ENCODE measurements at regions not wholly inside any gene's neighbourhood (a gene's known extent, or its start where the extent isn't known, plus 50 kb on each side); places are given as distances from the start of the nearest gene placed in this dataset.
A peak's percentile ranks its signal among the peaks of the same experiment; 100 is the strongest.

- H3K4me1 ChIP-seq, result no peaks in the 10 kb centered on the region
- no peaks in the 10 kb centered on the region for H3K27me3 ChIP-seq (ENCODE audit: low read depth)
- H3K4me3 ChIP-seq, result no peak overlapping the region
- no peaks in the 10 kb centered on the region for H3K36me3 ChIP-seq (replicated peaks)
- no peak for DNase-seq (ENCODE audit: low spot score in 2 of 2)
- H3K9me3 ChIP-seq, result no peaks in the 10 kb centered on the region
- in situ Hi-C loops (cut with MboI; ENCODE audit: low sequenced_read_pairs), result no loop called here
Observed at GRCh38 chr5:115387816-115388215, 91.4 kb upstream of the CCDC112 start.

DNA sequence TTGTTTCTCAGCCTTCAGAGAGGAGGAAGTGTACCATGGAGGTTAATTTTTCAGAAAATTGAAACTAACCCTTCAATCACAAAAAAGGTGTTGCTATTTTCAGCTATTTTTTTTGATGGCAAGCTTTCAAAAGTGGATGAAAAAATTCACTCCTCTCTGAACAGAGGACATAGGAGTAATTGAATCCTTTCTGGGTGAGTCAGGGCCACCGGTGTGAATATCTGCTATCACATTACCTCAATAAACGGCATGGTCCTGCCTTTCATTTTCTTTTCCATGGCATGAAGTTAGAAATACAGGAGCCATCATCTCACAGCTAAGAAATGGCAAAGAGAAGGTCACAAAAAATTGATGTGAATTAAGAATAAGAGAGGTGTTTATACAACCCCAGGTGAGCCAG, 90.2 kb upstream of the CCDC112 start:
- DNase-seq (ENCODE audit: low spot score in 2 of 2), result no peak

DNA sequence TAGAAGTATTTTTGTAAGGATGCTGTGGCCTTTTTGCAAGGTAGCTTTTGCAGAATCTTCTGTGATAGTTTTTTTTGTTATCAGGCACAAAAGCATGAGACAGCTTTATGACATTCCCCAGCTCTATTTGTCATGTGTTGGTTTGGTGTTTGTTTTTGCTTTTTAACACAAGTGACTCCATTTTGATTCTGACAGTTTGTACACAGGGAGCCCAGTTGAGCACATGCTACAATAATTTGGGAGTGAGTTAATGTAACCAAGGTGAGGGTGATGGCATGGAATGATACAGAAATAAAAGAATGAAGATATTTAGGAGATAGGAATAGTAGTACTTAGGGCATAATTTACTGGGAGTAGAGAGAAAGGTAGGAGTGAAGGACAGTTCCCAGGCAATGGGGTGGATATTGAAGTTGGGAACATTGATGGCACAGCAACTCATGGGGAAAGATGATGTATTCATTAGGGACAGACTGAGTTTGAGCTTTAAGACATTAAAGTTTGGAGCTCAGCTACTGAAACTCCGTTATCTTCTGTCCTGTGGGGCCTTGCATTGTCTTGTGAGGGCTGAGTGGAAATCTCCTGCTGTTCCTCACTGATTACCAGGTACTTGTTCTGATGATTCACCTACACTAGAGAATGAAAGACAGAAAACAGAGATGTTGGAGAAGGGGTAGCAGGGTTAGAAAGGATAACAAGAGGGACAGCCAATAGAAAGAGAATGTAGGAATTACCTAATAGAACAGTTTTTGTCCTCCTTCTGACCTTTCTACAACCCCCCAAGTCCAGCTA, 88.3 kb upstream of the CCDC112 start:
- DNase-seq (ENCODE audit: low spot score in 2 of 2), result no peak
- H3K27me3 ChIP-seq (ENCODE audit: low read depth), result no peaks in the 10 kb centered on the region
- H3K4me1 ChIP-seq, result no peaks in the 10 kb centered on the region; the same call in 1 of the 2 replicates
- H3K9me3 ChIP-seq, result no peaks in the 10 kb centered on the region
- no peak overlapping the region for H3K4me3 ChIP-seq
- no peaks in the 10 kb centered on the region for H3K36me3 ChIP-seq (replicated peaks)
- in situ Hi-C loops (cut with MboI; ENCODE audit: low sequenced_read_pairs), result no loop called here

More for the DNA sequence above, 90.2 kb upstream of the CCDC112 start:
- Histone ChIP-seq H3K27me3 (ENCODE audit: low read depth) (no peaks in the 10 kb centered on the region), H3K4me3 (no peak overlapping the region), H3K9me3 (no peaks in the 10 kb centered on the region), H3K4me1 (no peaks in the 10 kb centered on the region), H3K36me3 (replicated peaks) (no peaks in the 10 kb centered on the region)
- in situ Hi-C loops (cut with MboI; ENCODE audit: low sequenced_read_pairs), result no loop called here

DNA sequence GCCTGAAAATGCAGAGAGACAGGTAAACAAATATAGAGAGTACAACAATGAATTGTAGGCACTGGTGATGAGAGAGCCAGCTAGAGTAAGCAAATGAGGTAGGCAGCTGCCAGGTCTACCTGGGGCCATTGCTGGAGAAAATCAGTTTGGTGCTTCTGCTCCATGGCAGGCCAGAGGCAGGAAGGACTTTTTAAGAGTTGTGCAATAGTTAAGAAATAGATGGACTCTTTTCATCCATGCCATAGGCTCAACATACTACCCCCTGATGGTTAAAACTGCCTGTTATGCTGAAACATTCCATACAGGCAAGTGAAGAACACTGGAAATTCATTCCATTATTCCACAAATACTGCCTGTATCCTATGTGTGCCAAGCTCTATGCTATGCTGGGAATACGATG, 86.5 kb upstream of the CCDC112 start:
- no peak for DNase-seq (ENCODE audit: low spot score in 2 of 2)
- no peaks in the 10 kb centered on the region; the same call in 1 of the 2 replicates for H3K4me1 ChIP-seq
- in situ Hi-C loops (cut with MboI; ENCODE audit: low sequenced_read_pairs), result no loop called here

DNA sequence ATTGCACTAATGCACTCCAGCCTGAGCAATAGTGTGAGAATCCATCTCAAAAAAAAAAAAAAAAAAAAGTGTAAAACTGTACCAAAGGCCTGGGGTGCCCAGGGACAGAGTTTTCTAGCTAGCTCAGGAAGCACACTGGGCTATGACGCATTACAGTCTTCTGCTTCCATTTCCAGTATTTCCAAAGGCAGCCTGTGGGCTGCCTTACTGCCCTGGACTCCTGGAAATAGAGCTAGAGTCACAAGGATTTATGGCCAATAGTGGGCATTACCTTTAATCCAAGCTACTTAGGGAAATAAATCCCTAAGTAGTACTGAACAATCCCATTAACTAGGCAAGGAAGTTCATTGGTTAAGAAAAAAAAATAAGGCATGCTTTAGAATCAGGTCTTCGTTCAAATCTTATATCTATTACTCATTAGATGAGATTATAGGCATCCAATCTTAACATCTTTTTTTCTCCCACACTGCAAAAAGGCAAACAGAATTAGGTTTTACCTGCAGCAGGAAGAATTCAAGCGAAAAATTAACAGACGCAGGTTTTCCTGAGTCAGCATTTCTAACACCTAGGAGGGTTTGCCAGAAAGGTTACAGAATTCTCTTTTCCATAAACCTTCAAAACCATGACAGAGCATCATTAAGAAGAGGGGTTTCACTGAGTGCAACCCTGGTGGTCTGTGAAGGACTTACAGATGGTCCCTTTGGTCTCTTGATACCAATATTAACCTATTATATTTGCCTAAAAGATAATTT, 85.6 kb upstream of the CCDC112 start:
- Histone ChIP-seq H3K4me3 (no peak overlapping the region), H3K9me3 (no peaks in the 10 kb centered on the region), H3K36me3 (replicated peaks) (no peaks in the 10 kb centered on the region), H3K27me3 (ENCODE audit: low read depth) (no peaks in the 10 kb centered on the region), H3K4me1 (no peaks in the 10 kb centered on the region; the same call in 1 of the 2 replicates)
- no peak for DNase-seq (ENCODE audit: low spot score in 2 of 2)
- in situ Hi-C loops (cut with MboI; ENCODE audit: low sequenced_read_pairs), result no loop called here

More for the DNA sequence above, 86.5 kb upstream of the CCDC112 start:
- Histone ChIP-seq H3K4me3 (no peak overlapping the region), H3K9me3 (no peaks in the 10 kb centered on the region), H3K36me3 (replicated peaks) (no peaks in the 10 kb centered on the region), H3K27me3 (ENCODE audit: low read depth) (no peaks in the 10 kb centered on the region)

GRCh38 chr5:115379622-115380344, 83.3 kb upstream of the CCDC112 start:
- Histone ChIP-seq H3K4me3 (no peak overlapping the region), H3K27me3 (ENCODE audit: low read depth) (no peaks in the 10 kb centered on the region), H3K4me1 (no peaks in the 10 kb centered on the region; the same call in 1 of the 2 replicates), H3K9me3 (no peaks in the 10 kb centered on the region), H3K36me3 (replicated peaks) (no peaks in the 10 kb centered on the region)
- in situ Hi-C loops (cut with MboI; ENCODE audit: low sequenced_read_pairs), result no loop called here
- DNase-seq (ENCODE audit: low spot score in 2 of 2), result no peak

GRCh38 chr5:115378754-115379153, 82.3 kb upstream of the CCDC112 start:
- H3K36me3 ChIP-seq (replicated peaks), result no peaks in the 10 kb centered on the region

DNA sequence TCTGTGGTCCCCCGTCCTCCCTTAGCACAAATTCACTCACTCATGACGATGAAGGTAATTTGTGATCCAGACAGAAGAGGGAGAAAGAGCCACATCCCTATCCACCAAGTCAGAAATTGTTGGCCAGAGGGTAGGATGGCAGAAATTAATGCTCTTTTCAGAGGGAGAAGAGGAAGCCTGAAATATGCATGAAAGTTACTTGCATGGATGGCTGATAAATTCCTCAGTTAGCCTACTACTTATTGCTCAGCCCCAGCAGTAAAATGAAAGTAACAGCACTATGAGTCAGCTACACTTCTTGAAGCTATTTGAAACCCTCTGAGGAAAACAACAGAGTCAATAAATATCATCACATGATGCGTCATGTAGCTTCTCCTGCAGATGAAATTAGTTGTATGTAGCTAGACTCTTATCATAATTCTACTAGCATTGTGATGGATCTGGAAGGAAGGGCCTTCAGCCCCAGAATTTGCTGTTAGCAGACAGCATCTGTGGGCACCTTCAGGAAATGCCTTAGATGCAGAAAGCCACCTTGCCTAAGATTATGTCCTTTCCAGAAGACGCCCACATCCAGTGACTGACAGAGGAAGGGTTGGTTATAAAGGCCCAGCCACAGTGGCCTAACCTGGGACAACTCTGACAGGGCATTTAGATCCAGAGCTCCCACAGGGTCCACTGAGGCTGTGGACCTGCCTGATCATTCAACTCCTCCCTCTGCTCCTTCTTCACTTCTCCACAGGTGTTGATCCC, 81.2 kb upstream of the CCDC112 start:
- DNase-seq (ENCODE audit: low spot score in 2 of 2), result no peak
- Histone ChIP-seq H3K4me3 (no peak overlapping the region), H3K36me3 (replicated peaks) (no peaks in the 10 kb centered on the region), H3K4me1 (no peaks in the 10 kb centered on the region; the same call in 1 of the 2 replicates), H3K9me3 (no peaks in the 10 kb centered on the region), H3K27me3 (ENCODE audit: low read depth) (no peaks in the 10 kb centered on the region)
- in situ Hi-C loops (cut with MboI; ENCODE audit: low sequenced_read_pairs), result no loop called here

More at GRCh38 chr5:115378754-115379153, 82.3 kb upstream of the CCDC112 start:
- no peaks in the 10 kb centered on the region; the same call in 1 of the 2 replicates for H3K4me1 ChIP-seq
- no peaks in the 10 kb centered on the region for H3K27me3 ChIP-seq (ENCODE audit: low read depth)
- no peak for DNase-seq (ENCODE audit: low spot score in 2 of 2)
- H3K9me3 ChIP-seq, result no peaks in the 10 kb centered on the region
- no peak overlapping the region for H3K4me3 ChIP-seq
- in situ Hi-C loops (cut with MboI; ENCODE audit: low sequenced_read_pairs), result no loop called here

DNA sequence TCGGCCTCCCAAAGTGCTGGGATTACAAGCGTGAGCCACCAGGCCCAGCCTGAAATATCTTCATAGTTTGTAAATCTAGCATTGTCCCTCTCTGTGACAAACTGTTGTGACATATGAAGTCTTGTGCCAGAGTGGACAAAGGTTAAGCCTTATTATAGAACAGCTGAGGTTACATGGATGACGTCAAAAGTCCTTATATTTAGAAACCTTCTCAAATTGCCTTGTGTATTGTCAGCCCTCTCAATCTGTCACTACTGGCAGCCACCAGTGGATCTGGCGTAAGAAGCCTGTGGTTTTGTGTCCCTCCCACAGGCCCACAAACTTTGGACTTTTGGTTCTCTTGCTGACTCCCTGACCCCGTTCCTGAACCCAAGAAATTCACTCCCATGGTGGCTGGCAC, 79.4 kb upstream of the CCDC112 start:
- Histone ChIP-seq H3K27me3 (ENCODE audit: low read depth) (no peaks in the 10 kb centered on the region), H3K4me1 (no peaks in the 10 kb centered on the region; the same call in none of the 2 replicates), H3K9me3 (no peaks in the 10 kb centered on the region), H3K36me3 (replicated peaks) (no peaks in the 10 kb centered on the region), H3K4me3 (no peak overlapping the region)
- DNase-seq (ENCODE audit: low spot score in 2 of 2), result no peak
- in situ Hi-C loops (cut with MboI; ENCODE audit: low sequenced_read_pairs), result no loop called here

- no peaks in the 10 kb centered on the region for H3K27me3 ChIP-seq (ENCODE audit: low read depth)
- no peaks in the 10 kb centered on the region for H3K36me3 ChIP-seq (replicated peaks)
- no peaks in the 10 kb centered on the region for H3K9me3 ChIP-seq
- in situ Hi-C loops (cut with MboI; ENCODE audit: low sequenced_read_pairs), result no loop called here
- H3K4me3 ChIP-seq, result no peak overlapping the region
- no peak for DNase-seq (ENCODE audit: low spot score in 2 of 2)
- H3K4me1 ChIP-seq, result peaks cover 4% of the 10 kb centered on the region
Observed at GRCh38 chr5:115374057-115374775, 77.8 kb upstream of the CCDC112 start.

- Histone ChIP-seq H3K4me1 (peaks cover 4% of the 10 kb centered on the region), H3K27me3 (ENCODE audit: low read depth) (no peaks in the 10 kb centered on the region), H3K36me3 (replicated peaks) (no peaks in the 10 kb centered on the region), H3K4me3 (no peak overlapping the region), H3K9me3 (no peaks in the 10 kb centered on the region)
- DNase-seq (ENCODE audit: low spot score in 2 of 2), result peak; percentile 24 to 30
- in situ Hi-C loops (cut with MboI; ENCODE audit: low sequenced_read_pairs), result no loop called here
Observed at GRCh38 chr5:115372146-115372545, 75.7 kb upstream of the CCDC112 start.

DNA sequence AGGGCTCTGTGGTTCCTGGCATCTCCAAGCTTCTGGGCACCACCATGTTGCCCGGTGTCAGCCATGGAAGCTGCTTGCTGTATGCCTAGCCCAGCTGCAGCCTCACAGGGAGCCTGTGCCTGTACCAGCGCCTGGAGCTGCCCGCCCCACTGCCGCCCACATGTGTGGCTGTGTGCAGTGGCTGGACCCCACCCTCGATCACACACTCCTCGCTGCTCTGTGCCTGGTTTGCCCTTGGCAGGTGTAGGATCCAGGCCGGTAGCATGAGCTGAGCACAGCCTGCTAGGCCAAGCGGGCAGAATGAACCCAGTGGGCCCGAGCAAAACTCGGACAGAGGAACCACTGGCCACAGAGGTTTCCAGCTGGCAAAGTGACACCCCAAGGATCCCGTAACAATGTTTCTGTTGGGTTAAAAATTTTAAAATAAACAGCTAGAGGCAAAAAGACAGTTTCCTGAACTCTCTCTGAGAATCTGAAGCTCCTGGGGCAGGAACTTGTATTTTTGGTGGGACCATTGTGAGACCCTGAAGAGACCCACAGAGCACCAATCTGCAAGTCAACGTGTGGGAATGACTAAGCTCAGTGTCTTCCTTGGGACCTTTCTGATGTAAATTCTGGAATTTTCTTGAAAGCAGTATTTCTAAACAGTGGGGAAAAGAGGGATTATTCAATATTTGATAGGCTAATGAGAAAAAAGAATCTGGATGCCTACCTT, 73.1 kb upstream of the CCDC112 start:
- H3K27me3 ChIP-seq (ENCODE audit: low read depth), result no peaks in the 10 kb centered on the region
- no peak overlapping the region for H3K4me3 ChIP-seq
- H3K9me3 ChIP-seq, result no peaks in the 10 kb centered on the region
- no peaks in the 10 kb centered on the region for H3K36me3 ChIP-seq (replicated peaks)
- H3K4me1 ChIP-seq, result peaks cover 8% of the 10 kb centered on the region
- in situ Hi-C loops (cut with MboI; ENCODE audit: low sequenced_read_pairs), result no loop called here
- peak in 1 of 2 experiments; percentile 13 for DNase-seq (ENCODE audit: low spot score in 2 of 2)
